ENCODE measurements at regions not wholly inside any gene's neighbourhood (a gene's known extent, or its start where the extent isn't known, plus 50 kb on each side); places are given as distances from the start of the nearest gene placed in this dataset.

- no peak for TF ChIP-seq CTCF (IDR thresholded peaks at IDR 0.05)
- no peak for TF ChIP-seq EP300 (IDR thresholded peaks at IDR 0.05)
- no peak for TF ChIP-seq POLR2A (IDR thresholded peaks at IDR 0.05)
Measured at GRCh38 chr6:130314271-130314670, 51.5 kb upstream of the TMEM200A start.

Data from tibial nerve (tissue), 4 donors.